Liver (tissue), 8 donors: ENCODE measurements at regions not wholly inside any gene's neighbourhood (a gene's known extent, or its start where the extent isn't known, plus 50 kb on each side); places are given as distances from the start of the nearest gene placed in this dataset.

Experiments
- DNase-seq: peaks from one replicate; pipeline ENCODE4 v3.0.0-alpha.2; 2017; ENCODE audit warnings: low spot score
- H3K27ac ChIP-seq, 2 donors: one replicate each; pipeline ENCODE4 v1.7.0; 2013; ENCODE audit warnings: inconsistent platforms in 2 of 2, low read length in 2 of 2, control low read depth in 1 of 2, low read depth in 1 of 2, mild to moderate bottlenecking in 1 of 2
- H3K27me3 ChIP-seq, 4 donors: one replicate each; pipeline versions ENCODE4 v1.6.1 to v1.7.0; 2013; ENCODE audit warnings: low read length in 3 of 4, inconsistent platforms in 1 of 4, mild to moderate bottlenecking in 1 of 4, moderate library complexity in 1 of 4; ENCODE audit not compliant: control insufficient read depth in 4 of 4, insufficient read depth in 4 of 4
- H3K36me3 ChIP-seq, 4 donors: one replicate each; pipeline versions ENCODE4 v1.6.1 to v1.7.0; 2013; ENCODE audit warnings: low read length in 3 of 4, mild to moderate bottlenecking in 3 of 4, low read depth in 1 of 4, moderate library complexity in 1 of 4; ENCODE audit not compliant: control insufficient read depth in 4 of 4, insufficient read depth in 3 of 4
- H3K4me1 ChIP-seq, 4 donors: one replicate each; pipeline versions ENCODE4 v1.6.1 to v1.7.0; 2013; ENCODE audit warnings: low read length in 3 of 4, mild to moderate bottlenecking in 3 of 4, moderate library complexity in 1 of 4; ENCODE audit not compliant: control insufficient read depth in 4 of 4, insufficient read depth in 4 of 4
- H3K4me3 ChIP-seq, 3 donors: one replicate each; pipeline versions ENCODE4 v1.6.1 to v1.7.0; 2013; ENCODE audit warnings: low read length in 3 of 3, control low read depth in 1 of 3, low read depth in 1 of 3, mild to moderate bottlenecking in 1 of 3
- H3K9ac ChIP-seq, 2 donors: one replicate each; pipeline ENCODE4 v1.7.0; 2013; ENCODE audit warnings: low read length in 2 of 2, mild to moderate bottlenecking in 2 of 2, moderate library complexity in 2 of 2, control low read depth in 1 of 2, low read depth in 1 of 2
- H3K9me3 ChIP-seq, 4 donors: one replicate each; pipeline versions ENCODE4 v1.6.1 to v1.7.0; 2013; ENCODE audit warnings: low read length in 3 of 4; ENCODE audit not compliant: control insufficient read depth in 4 of 4
- FOXA1 ChIP-seq: IDR thresholded peaks from 2 replicates; pipeline ENCODE4 v1.6.1; 2016; ENCODE audit warnings: antibody characterized with exemption
- HNF4A ChIP-seq, 2 donors: conservative IDR thresholded peaks; 2 replicates each; pipeline ENCODE4 v1.6.1; 2016; ENCODE audit warnings: antibody characterized with exemption in 2 of 2, mild to moderate bottlenecking in 2 of 2
- HNF4G ChIP-seq: IDR thresholded peaks from 2 replicates; pipeline ENCODE4 v1.6.1; 2016; ENCODE audit warnings: antibody characterized with exemption
- JUND ChIP-seq, 2 donors: IDR thresholded peaks; 2 replicates each; pipeline ENCODE4 v1.6.1; 2016; ENCODE audit warnings: antibody characterized with exemption in 2 of 2
- NR2F2 ChIP-seq: IDR thresholded peaks from 2 replicates; pipeline ENCODE4 v1.6.1; 2016; ENCODE audit warnings: antibody characterized with exemption
- RAD21 ChIP-seq, 2 donors: IDR thresholded peaks; 2 replicates each; pipeline ENCODE4 v1.6.1; 2016; ENCODE audit warnings: antibody characterized with exemption in 2 of 2, mild to moderate bottlenecking in 2 of 2
- RXRA ChIP-seq, 2 donors: IDR thresholded peaks; 2 replicates each; pipeline ENCODE4 v1.6.1; 2017 to 2018; ENCODE audit warnings: antibody characterized with exemption in 2 of 2, mild to moderate bottlenecking in 1 of 2
- SP1 ChIP-seq: IDR thresholded peaks from 2 replicates; pipeline ENCODE4 v1.6.1; 2018; ENCODE audit warnings: antibody characterized with exemption, mild to moderate bottlenecking
- TAF1 ChIP-seq: conservative IDR thresholded peaks from 2 replicates; pipeline ENCODE4 v1.6.1; 2016; ENCODE audit warnings: antibody characterized with exemption, mild to moderate bottlenecking
- WGBS: extraction: QIAGEN DNeasy Blood & Tissue Kit; methylation state at CpG from one replicate; pipeline ENCODE4 v1.1.7; 2013; 5-methylcytosine and 5-hydroxymethylcytosine counted together
- TF ChIP-seq, protein P1 (sequence below): IDR thresholded peaks from 2 replicates; pipeline ENCODE4 v1.6.1; 2016; ENCODE audit warnings: antibody characterized with exemption, mild to moderate bottlenecking
- TF ChIP-seq, protein P2 (sequence below): IDR thresholded peaks from 2 replicates; pipeline ENCODE4 v1.6.1; 2016; ENCODE audit warnings: antibody characterized with exemption
- TF ChIP-seq, protein P3 (sequence below): IDR thresholded peaks from 2 replicates; pipeline ENCODE4 v1.6.1; 2016; ENCODE audit warnings: antibody characterized with exemption
- TF ChIP-seq, protein P4 (sequence below): fragments of 150-350 bp; IDR thresholded peaks from 2 replicates; pipeline ENCODE4 v1.5.1; 2017; ENCODE audit warnings: improper control_type of control experiment, low read depth, low read length; ENCODE audit not compliant: missing input control
- donor health status: healthy.
- donor health status: healthy.
- donor health status: healthy.
- donor health status: healthy.
- donor health status: healthy.

DNA sequence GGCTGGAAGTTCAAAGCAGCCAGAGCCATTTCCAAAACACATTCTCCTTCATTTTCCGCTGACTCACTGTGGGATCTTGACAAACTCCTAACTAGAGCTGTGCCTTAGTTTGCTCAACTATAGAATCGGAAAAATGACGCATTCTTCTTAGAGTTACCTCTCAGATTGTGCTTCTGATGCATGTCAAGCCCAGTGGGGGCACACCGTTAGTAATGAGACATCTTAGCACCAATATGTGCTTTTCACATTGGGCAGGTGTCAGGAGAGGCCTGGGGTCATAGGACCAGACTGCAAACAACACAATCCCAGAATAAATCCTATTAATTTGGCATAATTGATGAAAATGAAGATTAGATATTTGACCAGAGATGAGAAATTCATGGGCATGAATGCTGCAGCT lies 71.3 kb upstream of the UBE3A start (continued):
- TF ChIP-seq, protein P1, sequence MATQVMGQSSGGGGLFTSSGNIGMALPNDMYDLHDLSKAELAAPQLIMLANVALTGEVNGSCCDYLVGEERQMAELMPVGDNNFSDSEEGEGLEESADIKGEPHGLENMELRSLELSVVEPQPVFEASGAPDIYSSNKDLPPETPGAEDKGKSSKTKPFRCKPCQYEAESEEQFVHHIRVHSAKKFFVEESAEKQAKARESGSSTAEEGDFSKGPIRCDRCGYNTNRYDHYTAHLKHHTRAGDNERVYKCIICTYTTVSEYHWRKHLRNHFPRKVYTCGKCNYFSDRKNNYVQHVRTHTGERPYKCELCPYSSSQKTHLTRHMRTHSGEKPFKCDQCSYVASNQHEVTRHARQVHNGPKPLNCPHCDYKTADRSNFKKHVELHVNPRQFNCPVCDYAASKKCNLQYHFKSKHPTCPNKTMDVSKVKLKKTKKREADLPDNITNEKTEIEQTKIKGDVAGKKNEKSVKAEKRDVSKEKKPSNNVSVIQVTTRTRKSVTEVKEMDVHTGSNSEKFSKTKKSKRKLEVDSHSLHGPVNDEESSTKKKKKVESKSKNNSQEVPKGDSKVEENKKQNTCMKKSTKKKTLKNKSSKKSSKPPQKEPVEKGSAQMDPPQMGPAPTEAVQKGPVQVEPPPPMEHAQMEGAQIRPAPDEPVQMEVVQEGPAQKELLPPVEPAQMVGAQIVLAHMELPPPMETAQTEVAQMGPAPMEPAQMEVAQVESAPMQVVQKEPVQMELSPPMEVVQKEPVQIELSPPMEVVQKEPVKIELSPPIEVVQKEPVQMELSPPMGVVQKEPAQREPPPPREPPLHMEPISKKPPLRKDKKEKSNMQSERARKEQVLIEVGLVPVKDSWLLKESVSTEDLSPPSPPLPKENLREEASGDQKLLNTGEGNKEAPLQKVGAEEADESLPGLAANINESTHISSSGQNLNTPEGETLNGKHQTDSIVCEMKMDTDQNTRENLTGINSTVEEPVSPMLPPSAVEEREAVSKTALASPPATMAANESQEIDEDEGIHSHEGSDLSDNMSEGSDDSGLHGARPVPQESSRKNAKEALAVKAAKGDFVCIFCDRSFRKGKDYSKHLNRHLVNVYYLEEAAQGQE = no peak

DNA sequence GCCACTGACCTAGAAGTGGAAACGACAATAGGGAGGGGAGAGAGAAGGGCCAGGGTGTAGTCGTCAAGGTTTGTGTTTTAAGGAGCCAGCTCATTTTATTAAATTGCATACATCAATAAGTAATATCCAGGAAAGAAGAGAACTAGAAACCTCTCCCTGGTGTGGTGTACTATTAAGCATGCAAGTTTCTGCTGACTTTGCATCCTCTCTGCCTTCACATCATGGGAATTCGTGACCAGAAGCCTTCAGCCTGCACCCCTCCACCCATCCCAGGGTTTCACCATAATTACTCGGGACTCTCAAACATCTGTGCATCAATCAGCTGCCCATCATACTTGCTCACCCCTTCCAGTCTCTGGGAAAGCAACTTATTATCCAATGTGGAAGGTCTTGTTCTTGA lies 70.9 kb upstream of the UBE3A start:
- Histone ChIP-seq H3K9me3 (no peaks in the 10 kb centered on the region), H3K27ac (no peak overlapping the region), H3K4me3 (no peak overlapping the region), H3K36me3 (no peaks in the 10 kb centered on the region), H3K4me1 (no peaks in the 10 kb centered on the region), H3K9ac (no peak overlapping the region), H3K27me3 (no peaks in the 10 kb centered on the region)
- WGBS = 82% methylated on average over 4 of the region's 4 CpGs
- TF ChIP-seq, protein P2, sequence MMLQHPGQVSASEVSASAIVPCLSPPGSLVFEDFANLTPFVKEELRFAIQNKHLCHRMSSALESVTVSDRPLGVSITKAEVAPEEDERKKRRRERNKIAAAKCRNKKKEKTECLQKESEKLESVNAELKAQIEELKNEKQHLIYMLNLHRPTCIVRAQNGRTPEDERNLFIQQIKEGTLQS = no peak
- TF ChIP-seq HNF4A (conservative IDR thresholded peaks at IDR 0.05) (no peak), HNF4G (no peak), FOXA1 (no peak), RXRA (IDR thresholded peaks at IDR 0.05) (no peak)
- no peak for DNase-seq

- WGBS = 57% methylated on average over 3 of the region's 3 CpGs
- Histone ChIP-seq H3K4me3 (no peak overlapping the region), H3K4me1 (no peaks in the 10 kb centered on the region), H3K36me3 (no peaks in the 10 kb centered on the region), H3K9me3 (no peaks in the 10 kb centered on the region), H3K27me3 (no peaks in the 10 kb centered on the region), H3K9ac (no peak overlapping the region), H3K27ac (no peak overlapping the region)
- DNase-seq = no peak
- TF ChIP-seq, protein P3, sequence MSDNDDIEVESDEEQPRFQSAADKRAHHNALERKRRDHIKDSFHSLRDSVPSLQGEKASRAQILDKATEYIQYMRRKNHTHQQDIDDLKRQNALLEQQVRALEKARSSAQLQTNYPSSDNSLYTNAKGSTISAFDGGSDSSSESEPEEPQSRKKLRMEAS = no peak
- TF ChIP-seq RAD21 (IDR thresholded peaks at IDR 0.05) = peak; percentile 83 to 86
- TF ChIP-seq, protein P4, sequence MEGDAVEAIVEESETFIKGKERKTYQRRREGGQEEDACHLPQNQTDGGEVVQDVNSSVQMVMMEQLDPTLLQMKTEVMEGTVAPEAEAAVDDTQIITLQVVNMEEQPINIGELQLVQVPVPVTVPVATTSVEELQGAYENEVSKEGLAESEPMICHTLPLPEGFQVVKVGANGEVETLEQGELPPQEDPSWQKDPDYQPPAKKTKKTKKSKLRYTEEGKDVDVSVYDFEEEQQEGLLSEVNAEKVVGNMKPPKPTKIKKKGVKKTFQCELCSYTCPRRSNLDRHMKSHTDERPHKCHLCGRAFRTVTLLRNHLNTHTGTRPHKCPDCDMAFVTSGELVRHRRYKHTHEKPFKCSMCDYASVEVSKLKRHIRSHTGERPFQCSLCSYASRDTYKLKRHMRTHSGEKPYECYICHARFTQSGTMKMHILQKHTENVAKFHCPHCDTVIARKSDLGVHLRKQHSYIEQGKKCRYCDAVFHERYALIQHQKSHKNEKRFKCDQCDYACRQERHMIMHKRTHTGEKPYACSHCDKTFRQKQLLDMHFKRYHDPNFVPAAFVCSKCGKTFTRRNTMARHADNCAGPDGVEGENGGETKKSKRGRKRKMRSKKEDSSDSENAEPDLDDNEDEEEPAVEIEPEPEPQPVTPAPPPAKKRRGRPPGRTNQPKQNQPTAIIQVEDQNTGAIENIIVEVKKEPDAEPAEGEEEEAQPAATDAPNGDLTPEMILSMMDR = peak; percentile 67
Measured at GRCh38 chr15:25508369-25509002, 69.7 kb upstream of the UBE3A start.

DNA sequence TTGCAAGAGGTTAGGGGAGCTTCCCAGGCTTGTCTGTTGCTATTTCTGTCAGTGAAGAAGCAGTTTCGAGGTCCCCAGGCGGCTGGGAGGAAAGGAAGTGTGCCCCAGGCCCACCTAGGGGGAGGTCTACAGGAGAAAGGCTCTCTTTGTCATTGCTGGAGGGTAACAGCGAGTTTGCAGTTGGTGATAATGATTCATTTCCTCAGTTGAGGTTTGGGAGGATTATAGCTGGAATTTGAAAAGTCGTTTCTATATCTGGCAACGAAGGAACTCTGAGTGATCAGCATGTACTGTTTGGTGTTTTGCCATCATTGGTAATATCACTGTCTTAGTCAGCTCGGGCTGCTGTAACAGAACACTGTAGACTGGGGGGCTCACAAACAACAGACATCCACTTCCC lies 65.5 kb upstream of the UBE3A start:
- TF ChIP-seq, protein P4 = no peak
- TF ChIP-seq SP1 (no peak), JUND (IDR thresholded peaks at IDR 0.05) (no peak), TAF1 (no peak), NR2F2 (no peak)
- TF ChIP-seq, protein P1 = no peak
- no peak overlapping the region for H3K27ac ChIP-seq
- H3K9ac ChIP-seq = no peak overlapping the region
- no peaks in the 10 kb centered on the region for H3K4me1 ChIP-seq
- H3K9me3 ChIP-seq = no peaks in the 10 kb centered on the region
- no peak overlapping the region for H3K4me3 ChIP-seq
- WGBS = 72% methylated on average over 6 of the region's 6 CpGs
- H3K36me3 ChIP-seq = no peaks in the 10 kb centered on the region
- H3K27me3 ChIP-seq = no peaks in the 10 kb centered on the region
- no peak for DNase-seq
